H1 (cell line): ENCODE measurements at regions not wholly inside any gene's neighbourhood (a gene's known extent, or its start where the extent isn't known, plus 50 kb on each side); places are given as distances from the start of the nearest gene placed in this dataset.

Experiments
- KDM5A ChIP-seq: fragments of 200-600 bp; IDR thresholded peaks from 2 replicates; pipeline ENCODE4 v1.7.1; 2012; ENCODE audit warnings: mild to moderate bottlenecking, low read length, inconsistent platforms, mixed read lengths
- SAP30 ChIP-seq: fragments of 300-600 bp; sonication (generic); IDR thresholded peaks from 2 replicates; pipeline ENCODE4 v1.7.1; 2012; ENCODE audit warnings: low read length, moderate library complexity, mild to moderate bottlenecking, inconsistent platforms; ENCODE audit not compliant: insufficient read depth, insufficient replicate concordance
- SIX5 ChIP-seq: IDR thresholded peaks from 2 replicates; pipeline ENCODE4 v1.6.1; 2011; ENCODE audit warnings: mild to moderate bottlenecking, low read depth, low read length
- TF ChIP-seq, protein P1 (sequence below): IDR thresholded peaks from 2 replicates; pipeline ENCODE4 v1.6.1; 2011; ENCODE audit warnings: low read depth, mild to moderate bottlenecking, low read length; ENCODE audit not compliant: insufficient read depth

DNA sequence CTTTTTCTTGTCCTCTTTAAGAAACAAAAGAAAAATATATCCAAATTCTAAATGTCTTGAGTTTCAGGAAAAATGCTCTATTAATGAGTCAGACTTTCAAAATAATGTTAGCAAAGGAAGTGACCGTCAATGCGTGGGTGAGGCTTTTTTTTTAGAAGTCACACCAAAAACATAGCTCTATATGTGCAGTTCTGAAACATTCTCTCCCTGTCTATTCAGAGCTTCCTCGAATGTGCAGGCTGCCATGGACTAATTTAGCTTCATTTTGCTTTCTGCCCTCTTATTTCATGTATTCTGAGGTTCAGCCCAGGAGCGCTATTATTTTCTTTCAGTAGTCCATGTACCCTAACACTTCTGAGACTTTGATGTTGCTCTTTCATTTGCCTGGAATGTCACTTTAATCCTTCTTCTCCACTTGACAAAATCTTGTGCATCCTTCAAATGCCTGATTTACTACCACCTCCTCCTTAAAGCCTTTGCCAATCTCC lies 72.5 kb upstream of the RASA1 start (continued):
- TF ChIP-seq, protein P1, sequence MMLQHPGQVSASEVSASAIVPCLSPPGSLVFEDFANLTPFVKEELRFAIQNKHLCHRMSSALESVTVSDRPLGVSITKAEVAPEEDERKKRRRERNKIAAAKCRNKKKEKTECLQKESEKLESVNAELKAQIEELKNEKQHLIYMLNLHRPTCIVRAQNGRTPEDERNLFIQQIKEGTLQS: no peak
- TF ChIP-seq SIX5 (no peak), SAP30 (no peak), KDM5A (no peak)
